Activated CD4-positive, alpha-beta T cell treated with anti-CD3 and anti-CD28 coated beads, Interleukin-2, amount 50 U/mL, for 16 hours (primary cell): ENCODE measurements at regions not wholly inside any gene's neighbourhood (a gene's known extent, or its start where the extent isn't known, plus 50 kb on each side); places are given as distances from the start of the nearest gene placed in this dataset.

Source experiments
- DNase-seq: peaks from one replicate; pipeline ENCODE4 v3.0.0-alpha.2; 2020

GRCh38 chr2:11955884-11956291 lies 209.5 kb downstream of the LPIN1 start:
- DNase-seq = no peak

- DNase-seq = no peak
These were observed 216.4 kb downstream of the LPIN1 start for GRCh38 chr2:11962707-11963328.

- no peak for DNase-seq
These were observed 217.5 kb downstream of the LPIN1 start for GRCh38 chr2:11963966-11964365.

GRCh38 chr2:11967946-11968465 lies 221.6 kb downstream of the LPIN1 start:
- DNase-seq = no peak

- DNase-seq = no peak
These were observed 222.1 kb downstream of the LPIN1 start for GRCh38 chr2:11968521-11968920.

- no peak for DNase-seq
These were observed 223.3 kb downstream of the LPIN1 start for GRCh38 chr2:11969774-11970173.

- no peak for DNase-seq
These were observed 228.1 kb downstream of the LPIN1 start for GRCh38 chr2:11974573-11974972.

GRCh38 chr2:11975373-11975772 lies 228.9 kb downstream of the LPIN1 start:
- no peak for DNase-seq

GRCh38 chr2:11976073-11976472 lies 229.6 kb downstream of the LPIN1 start:
- DNase-seq = no peak

GRCh38 chr2:11977766-11978524 lies 231.5 kb downstream of the LPIN1 start:
- no peak for DNase-seq

- no peak for DNase-seq
These were observed 234.4 kb downstream of the LPIN1 start for GRCh38 chr2:11980809-11981208.

- DNase-seq = no peak
These were observed 237.0 kb downstream of the LPIN1 start for GRCh38 chr2:11983401-11983800.

GRCh38 chr2:11983870-11984269 lies 237.4 kb downstream of the LPIN1 start:
- no peak for DNase-seq

- DNase-seq = no peak
These were observed 238.1 kb downstream of the LPIN1 start for GRCh38 chr2:11984316-11985158.

GRCh38 chr2:11985817-11986566 lies 239.6 kb downstream of the LPIN1 start:
- DNase-seq = no peak

- no peak for DNase-seq
These were observed 240.7 kb downstream of the LPIN1 start for GRCh38 chr2:11987151-11987550.

GRCh38 chr2:11988691-11989353 lies 242.4 kb downstream of the LPIN1 start:
- DNase-seq = no peak

GRCh38 chr2:11989354-11989703 lies 242.9 kb downstream of the LPIN1 start:
- no peak for DNase-seq

GRCh38 chr2:11990576-11990975 lies 244.1 kb downstream of the LPIN1 start:
- no peak for DNase-seq

GRCh38 chr2:11993749-11994148 lies 247.3 kb downstream of the LPIN1 start:
- no peak for DNase-seq

GRCh38 chr2:11995456-11995855 lies 249.0 kb downstream of the LPIN1 start:
- no peak for DNase-seq

GRCh38 chr2:11996618-11997017 lies 250.2 kb downstream of the LPIN1 start:
- DNase-seq = no peak
